ENCODE measurements at regions not wholly inside any gene's neighbourhood (a gene's known extent, or its start where the extent isn't known, plus 50 kb on each side); places are given as distances from the start of the nearest gene placed in this dataset.

- TF ChIP-seq POLR2A (IDR thresholded peaks at IDR 0.05) (no peak), CTCF (IDR thresholded peaks at IDR 0.05) (no peak)
Measured at GRCh38 chrX:74009041-74009440, 156.5 kb upstream of the XIST start.
